ENCODE measurements at regions not wholly inside any gene's neighbourhood (a gene's known extent, or its start where the extent isn't known, plus 50 kb on each side); places are given as distances from the start of the nearest gene placed in this dataset.

DNA sequence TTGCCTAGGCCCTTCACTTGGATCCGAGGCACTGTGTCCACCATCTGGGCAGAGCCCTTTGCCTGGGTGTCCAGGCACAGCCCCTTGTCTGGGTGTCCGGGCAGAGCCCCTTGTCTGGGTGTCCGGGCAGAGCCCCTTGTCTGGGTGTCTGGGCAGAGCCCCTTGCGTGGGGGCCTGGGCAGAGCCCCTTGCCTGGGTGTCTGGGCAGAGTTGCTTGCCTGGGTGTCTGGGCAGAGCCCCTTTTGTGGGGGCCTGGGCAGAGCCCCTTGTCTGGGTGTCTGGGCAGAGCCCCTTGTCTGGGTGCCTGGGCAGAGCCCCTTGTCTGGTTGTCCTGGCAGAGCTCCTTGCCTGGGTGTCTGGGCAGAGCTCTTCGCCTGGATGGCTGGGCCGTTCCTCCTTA is 443.4 kb upstream of the CDH4 start:
- no peak overlapping the region for H3K4me3 ChIP-seq (ENCODE audit: low read depth, low read length, poor library complexity, severe bottlenecking)
- H3K9me3 ChIP-seq (ENCODE audit: low read length): no peaks in the 10 kb centered on the region
- H3K9me2 ChIP-seq (ENCODE audit: insufficient read depth, low read length): no peaks in the 10 kb centered on the region
- intact Hi-C loops (cut with micrococcal nuclease; ENCODE audit: unreplicated experiment): no loop called here
- DNase-seq (ENCODE audit: low spot score): no peak
- no peaks in the 10 kb centered on the region for H4K20me1 ChIP-seq (ENCODE audit: insufficient read depth, low read length)
- no peaks in the 10 kb centered on the region for H3K79me2 ChIP-seq (ENCODE audit: insufficient read depth, low read depth, low read length)
- CTCF ChIA-PET (ENCODE audit: unreplicated experiment): no interaction called here
- H3K36me3 ChIP-seq (ENCODE audit: insufficient read depth, low read length): no peaks in the 10 kb centered on the region
- POLR2A ChIA-PET: no interaction called here
- no peaks in the 10 kb centered on the region for H3K4me1 ChIP-seq (ENCODE audit: insufficient read depth, low read length, poor library complexity, severe bottlenecking)
- TF ChIP-seq EZH2phosphoT487 (IDR thresholded peaks at IDR 0.05; ENCODE audit: borderline replicate concordance, low read depth, low read length): no peak
- TF ChIP-seq, protein P1, sequence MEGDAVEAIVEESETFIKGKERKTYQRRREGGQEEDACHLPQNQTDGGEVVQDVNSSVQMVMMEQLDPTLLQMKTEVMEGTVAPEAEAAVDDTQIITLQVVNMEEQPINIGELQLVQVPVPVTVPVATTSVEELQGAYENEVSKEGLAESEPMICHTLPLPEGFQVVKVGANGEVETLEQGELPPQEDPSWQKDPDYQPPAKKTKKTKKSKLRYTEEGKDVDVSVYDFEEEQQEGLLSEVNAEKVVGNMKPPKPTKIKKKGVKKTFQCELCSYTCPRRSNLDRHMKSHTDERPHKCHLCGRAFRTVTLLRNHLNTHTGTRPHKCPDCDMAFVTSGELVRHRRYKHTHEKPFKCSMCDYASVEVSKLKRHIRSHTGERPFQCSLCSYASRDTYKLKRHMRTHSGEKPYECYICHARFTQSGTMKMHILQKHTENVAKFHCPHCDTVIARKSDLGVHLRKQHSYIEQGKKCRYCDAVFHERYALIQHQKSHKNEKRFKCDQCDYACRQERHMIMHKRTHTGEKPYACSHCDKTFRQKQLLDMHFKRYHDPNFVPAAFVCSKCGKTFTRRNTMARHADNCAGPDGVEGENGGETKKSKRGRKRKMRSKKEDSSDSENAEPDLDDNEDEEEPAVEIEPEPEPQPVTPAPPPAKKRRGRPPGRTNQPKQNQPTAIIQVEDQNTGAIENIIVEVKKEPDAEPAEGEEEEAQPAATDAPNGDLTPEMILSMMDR (conservative IDR thresholded peaks at IDR 0.05; ENCODE audit: low read length): no peak
- no peak overlapping the region for H3K27ac ChIP-seq (ENCODE audit: low read depth, low read length, poor library complexity, severe bottlenecking)
- no TSS peak for BruUV-seq (replicated peaks)
- no peak overlapping the region for H2AFZ ChIP-seq (ENCODE audit: low read length)
- H3K4me2 ChIP-seq (ENCODE audit: low read length): no peak overlapping the region

DNA sequence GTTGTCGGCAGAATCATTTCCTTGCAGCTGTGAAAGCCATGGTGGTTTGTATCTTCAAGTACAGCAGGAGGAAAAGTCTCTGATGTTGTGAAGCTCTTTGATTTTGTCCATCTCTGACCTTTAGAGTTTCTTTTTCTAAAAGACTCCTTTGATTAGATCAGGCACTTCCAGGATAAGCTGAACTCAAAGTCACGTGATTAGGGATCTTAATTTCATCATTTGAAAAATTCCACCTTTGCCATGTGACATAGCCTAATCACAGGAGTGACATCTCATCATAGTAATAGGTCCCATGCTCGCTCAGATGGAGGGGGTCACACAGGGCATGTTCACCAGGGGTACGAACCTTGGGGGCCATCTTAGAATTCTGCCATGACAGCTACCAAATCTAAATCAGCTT is 441.5 kb upstream of the CDH4 start:
- no peak overlapping the region for H3K27ac ChIP-seq (ENCODE audit: low read depth, low read length, poor library complexity, severe bottlenecking)
- no peak overlapping the region for H2AFZ ChIP-seq (ENCODE audit: low read length)
- H3K9me2 ChIP-seq (ENCODE audit: insufficient read depth, low read length): no peaks in the 10 kb centered on the region
- H4K20me1 ChIP-seq (ENCODE audit: insufficient read depth, low read length): no peaks in the 10 kb centered on the region
- ChIA-PET POLR2A (no interaction called here), CTCF (ENCODE audit: unreplicated experiment) (no interaction called here)
- H3K36me3 ChIP-seq (ENCODE audit: insufficient read depth, low read length): no peaks in the 10 kb centered on the region
- BruUV-seq (replicated peaks): no TSS peak
- no peak overlapping the region for H3K4me2 ChIP-seq (ENCODE audit: low read length)
- H3K4me3 ChIP-seq (ENCODE audit: low read depth, low read length, poor library complexity, severe bottlenecking): no peak overlapping the region
- intact Hi-C loops (cut with micrococcal nuclease; ENCODE audit: unreplicated experiment): no loop called here
- TF ChIP-seq EZH2phosphoT487 (IDR thresholded peaks at IDR 0.05; ENCODE audit: borderline replicate concordance, low read depth, low read length): no peak
- TF ChIP-seq, protein P1 (conservative IDR thresholded peaks at IDR 0.05; ENCODE audit: low read length): no peak
- H3K4me1 ChIP-seq (ENCODE audit: insufficient read depth, low read length, poor library complexity, severe bottlenecking): no peaks in the 10 kb centered on the region
- no peaks in the 10 kb centered on the region for H3K79me2 ChIP-seq (ENCODE audit: insufficient read depth, low read depth, low read length)
- H3K9me3 ChIP-seq (ENCODE audit: low read length): no peaks in the 10 kb centered on the region
- DNase-seq (ENCODE audit: low spot score): no peak

DNA sequence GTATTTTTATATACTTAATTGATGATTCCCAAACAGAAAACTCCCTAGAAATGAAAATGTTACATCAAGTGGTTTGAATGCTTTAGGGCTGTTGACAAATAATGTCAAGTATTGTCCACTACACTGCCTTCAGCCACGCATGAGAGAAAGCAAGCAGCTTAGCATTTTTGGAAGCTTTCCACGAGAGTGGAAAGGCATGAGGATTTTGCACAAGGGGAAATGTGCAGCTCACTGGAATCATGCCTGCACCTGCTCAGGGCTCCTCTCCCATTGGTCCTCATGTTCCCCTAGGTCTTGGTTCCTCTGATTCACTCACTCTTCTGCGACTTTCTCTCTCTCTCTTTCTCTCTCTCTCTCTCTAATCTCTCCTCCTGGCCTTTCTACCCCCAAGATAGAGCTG is 439.5 kb upstream of the CDH4 start:
- CTCF ChIA-PET (ENCODE audit: unreplicated experiment): no interaction called here
- BruUV-seq (replicated peaks): no TSS peak
- H3K79me2 ChIP-seq (ENCODE audit: insufficient read depth, low read depth, low read length): no peaks in the 10 kb centered on the region

More for the DNA sequence above, 439.5 kb upstream of the CDH4 start:
- no peak overlapping the region for H3K27ac ChIP-seq (ENCODE audit: low read depth, low read length, poor library complexity, severe bottlenecking)
- H3K36me3 ChIP-seq (ENCODE audit: insufficient read depth, low read length): no peaks in the 10 kb centered on the region
- H3K4me1 ChIP-seq (ENCODE audit: insufficient read depth, low read length, poor library complexity, severe bottlenecking): no peaks in the 10 kb centered on the region
- H2AFZ ChIP-seq (ENCODE audit: low read length): no peak overlapping the region
- no peak for DNase-seq (ENCODE audit: low spot score)
- POLR2A ChIA-PET: no interaction called here
- no peaks in the 10 kb centered on the region for H4K20me1 ChIP-seq (ENCODE audit: insufficient read depth, low read length)
- H3K9me2 ChIP-seq (ENCODE audit: insufficient read depth, low read length): no peaks in the 10 kb centered on the region
- no peak overlapping the region for H3K4me2 ChIP-seq (ENCODE audit: low read length)
- no peak for TF ChIP-seq EZH2phosphoT487 (IDR thresholded peaks at IDR 0.05; ENCODE audit: borderline replicate concordance, low read depth, low read length)
- TF ChIP-seq, protein P1 (conservative IDR thresholded peaks at IDR 0.05; ENCODE audit: low read length): no peak
- no peaks in the 10 kb centered on the region for H3K9me3 ChIP-seq (ENCODE audit: low read length)
- no peak overlapping the region for H3K4me3 ChIP-seq (ENCODE audit: low read depth, low read length, poor library complexity, severe bottlenecking)
- intact Hi-C loops (cut with micrococcal nuclease; ENCODE audit: unreplicated experiment): no loop called here

Data from OCI-LY7 (cell line).